Fibroblast of lung (primary cell): ENCODE measurements at regions not wholly inside any gene's neighbourhood (a gene's known extent, or its start where the extent isn't known, plus 50 kb on each side); places are given as distances from the start of the nearest gene placed in this dataset.

Source experiments
- CTCF ChIP-seq, 2 donors: IDR thresholded peaks in 1 of 2; conservative IDR thresholded peaks in 1 of 2; 1 replicate in 1 of 2; 2 replicates in 1 of 2; pipeline ENCODE4 v1.5.1; 2011 to 2012; ENCODE audit warnings: low read length in 2 of 2, control low read depth in 1 of 2, inconsistent platforms in 1 of 2, low read depth in 1 of 2, mild to moderate bottlenecking in 1 of 2
- EZH2 ChIP-seq: IDR thresholded peaks from 2 replicates; pipeline ENCODE4 v1.5.1; 2012; ENCODE audit warnings: low read length, control low read depth, mild to moderate bottlenecking; ENCODE audit errors: missing control alignments

- TF ChIP-seq CTCF (conservative IDR thresholded peaks at IDR 0.05 in 1 of 2, IDR thresholded peaks at IDR 0.05 in 1 of 2; ENCODE audit: low read depth in 1 of 2, low read length in 2 of 2): no peak
- no peak for TF ChIP-seq EZH2
These were observed 117.6 kb downstream of the UTRN start for GRCh38 chr6:144402750-144403149.
